GM19324 (cell line): ENCODE measurements at regions not wholly inside any gene's neighbourhood (a gene's known extent, or its start where the extent isn't known, plus 50 kb on each side); places are given as distances from the start of the nearest gene placed in this dataset.
"Not testable (repeated sequence)": the region's sequence is repeated elsewhere in the genome, so short reads cannot be mapped to it uniquely, and the experiment has no call there.

Experiments
- ATAC-seq: cut with Tn5 transposase; IDR thresholded peaks from one replicate; pipeline ENCODE4 v1.9.1; 2021; ENCODE audit warnings: mild to moderate bottlenecking, moderate library complexity; ENCODE audit not compliant: unreplicated experiment, low FRiP score

GRCh38 chr1:234924450-234925355 is 203.9 kb downstream of the TOMM20 start:
- no peak for ATAC-seq

- no peak for ATAC-seq
These were observed 205.0 kb downstream of the TOMM20 start for GRCh38 chr1:234923626-234924025.

GRCh38 chr1:234922987-234923386 is 205.7 kb downstream of the TOMM20 start:
- no peak for ATAC-seq

GRCh38 chr1:234921266-234922062 is 207.2 kb downstream of the TOMM20 start:
- ATAC-seq = no peak

- no peak for ATAC-seq
These were observed 207.8 kb downstream of the TOMM20 start for GRCh38 chr1:234920843-234921140.

GRCh38 chr1:234920136-234920842 is 208.3 kb downstream of the TOMM20 start:
- no peak for ATAC-seq

GRCh38 chr1:234918961-234919761 is 209.5 kb downstream of the TOMM20 start:
- ATAC-seq = no peak

GRCh38 chr1:234918181-234918841 is 210.3 kb downstream of the TOMM20 start:
- no peak for ATAC-seq

GRCh38 chr1:234917495-234918180 is 211.0 kb downstream of the TOMM20 start:
- ATAC-seq = no peak

GRCh38 chr1:234916840-234917239 is 211.8 kb downstream of the TOMM20 start:
- no peak for ATAC-seq

GRCh38 chr1:234915924-234916675 is 212.5 kb downstream of the TOMM20 start:
- no peak for ATAC-seq

- ATAC-seq = no peak
These were observed 213.9 kb downstream of the TOMM20 start for GRCh38 chr1:234914606-234915290.

GRCh38 chr1:234913771-234914170 is 214.9 kb downstream of the TOMM20 start:
- ATAC-seq = no peak

GRCh38 chr1:234913278-234913649 is 215.4 kb downstream of the TOMM20 start:
- ATAC-seq = no peak

- no peak for ATAC-seq
These were observed 215.9 kb downstream of the TOMM20 start for GRCh38 chr1:234912548-234913277.

GRCh38 chr1:234911787-234912186 is 216.8 kb downstream of the TOMM20 start:
- ATAC-seq = no peak

- not testable (repeated sequence) for ATAC-seq
These were observed 217.5 kb downstream of the TOMM20 start for GRCh38 chr1:234911136-234911535.
